ENCODE measurements at regions not wholly inside any gene's neighbourhood (a gene's known extent, or its start where the extent isn't known, plus 50 kb on each side); places are given as distances from the start of the nearest gene placed in this dataset.

DNA sequence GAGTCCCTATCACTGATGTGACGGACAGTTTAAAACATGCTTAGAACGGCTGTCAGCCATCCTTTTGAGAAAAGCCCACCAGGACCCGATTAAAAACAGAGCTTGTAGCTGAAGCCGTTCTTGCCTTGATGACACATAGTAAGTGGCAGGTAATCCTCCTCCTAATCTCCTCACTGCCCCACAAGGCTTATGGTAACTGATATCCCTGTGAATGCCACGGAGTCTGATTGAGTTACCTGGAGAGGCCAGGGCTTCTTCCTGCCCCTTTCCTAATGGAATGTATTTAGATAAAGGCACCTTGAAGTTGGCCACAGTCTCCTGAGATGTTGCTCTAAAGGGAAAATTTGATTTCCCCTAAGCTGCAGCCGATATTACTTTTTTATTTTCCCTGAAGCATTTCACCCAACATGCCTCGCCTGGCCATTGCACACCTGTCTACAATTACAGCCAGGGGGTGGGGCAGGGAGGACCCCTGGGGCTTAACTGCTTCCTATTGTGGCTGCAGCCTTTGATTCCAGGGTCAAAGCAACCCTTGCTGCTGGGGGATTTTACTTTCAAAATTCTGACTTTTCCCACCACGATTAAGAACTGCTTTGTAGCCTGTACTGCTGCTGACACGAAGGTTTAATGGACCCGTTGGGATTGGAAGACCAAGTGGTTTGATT, 169.0 kb upstream of the GPR26 start (continued):
- TF ChIP-seq TEAD4 (IDR thresholded peaks at IDR 0.05; ENCODE audit: low read depth, low read length) (no peak), TBP (IDR thresholded peaks at IDR 0.05; ENCODE audit: low read depth, low read length) (no peak), SIX5 (IDR thresholded peaks at IDR 0.05; ENCODE audit: low read depth, low read length) (no peak), SIN3A (conservative IDR thresholded peaks at IDR 0.05 in 1 of 2, IDR thresholded peaks at IDR 0.05 in 1 of 2; ENCODE audit: low read depth in 1 of 2, low read length in 2 of 2) (no peak), MAX (IDR thresholded peaks at IDR 0.05) (no peak), CREB1 (IDR thresholded peaks at IDR 0.05) (no peak), CTCF (IDR thresholded peaks at IDR 0.05; ENCODE audit: control extremely low read depth in 1 of 3, insufficient read depth in 1 of 3, low read depth in 1 of 3, low read length in 3 of 3) (no peak), HDAC2 (IDR thresholded peaks at IDR 0.05; ENCODE audit: borderline replicate concordance in 1 of 2, low read depth in 2 of 2, low read length in 2 of 2) (no peak), CHD1 (IDR thresholded peaks at IDR 0.05; ENCODE audit: low read depth, low read length) (no peak)

Measured in H1 (cell line).